Cardiac fibroblast (primary cell): ENCODE measurements at regions not wholly inside any gene's neighbourhood (a gene's known extent, or its start where the extent isn't known, plus 50 kb on each side); places are given as distances from the start of the nearest gene placed in this dataset.

Experiments used
- DNase-seq, 2 donors: peaks; one replicate each; pipeline versions ENCODE4 v3.0.0 to v3.0.0-alpha.2; 2010; ENCODE audit warnings: low read depth in 2 of 2
- H3K4me3 ChIP-seq, 2 donors: replicated peaks in 1 of 2; 1 replicate in 1 of 2; 2 replicates in 1 of 2; pipeline ENCODE4 v1.5.1; 2011; ENCODE audit warnings: low read depth in 2 of 2, low read length in 2 of 2, mild to moderate bottlenecking in 2 of 2, moderate library complexity in 1 of 2
- CTCF ChIP-seq: IDR thresholded peaks from one replicate; pipeline ENCODE4 v1.5.1; 2011; ENCODE audit warnings: low read depth, mild to moderate bottlenecking, low read length, inconsistent platforms

GRCh38 chr5:58087123-58087522 lies 372.8 kb downstream of the PLK2 start:
- DNase-seq: no peak
- no peak for TF ChIP-seq CTCF
- H3K4me3 ChIP-seq: no peak overlapping the region

- peak; percentile 52 to 53 for DNase-seq
- TF ChIP-seq CTCF: no peak
- H3K4me3 ChIP-seq: no peak overlapping the region
Observed at GRCh38 chr5:58085800-58086199, 374.1 kb downstream of the PLK2 start.

GRCh38 chr5:58081435-58081834 lies 378.5 kb downstream of the PLK2 start:
- no peak for DNase-seq
- H3K4me3 ChIP-seq: no peak overlapping the region
- no peak for TF ChIP-seq CTCF

GRCh38 chr5:58080573-58080972 lies 379.3 kb downstream of the PLK2 start:
- TF ChIP-seq CTCF: no peak
- no peak overlapping the region for H3K4me3 ChIP-seq
- peak; percentile 35 to 54 for DNase-seq

GRCh38 chr5:58077966-58078365 lies 381.9 kb downstream of the PLK2 start:
- no peak overlapping the region for H3K4me3 ChIP-seq
- no peak for DNase-seq
- no peak for TF ChIP-seq CTCF

GRCh38 chr5:58077416-58077815 lies 382.5 kb downstream of the PLK2 start:
- no peak overlapping the region for H3K4me3 ChIP-seq
- no peak for TF ChIP-seq CTCF
- peak in 1 of 2 donors; percentile 27 for DNase-seq

- TF ChIP-seq CTCF: no peak
- H3K4me3 ChIP-seq: no peak overlapping the region
- peak in 1 of 2 donors; percentile 9 for DNase-seq
Observed at GRCh38 chr5:58076483-58077257, 383.2 kb downstream of the PLK2 start.
